Neuron (in vitro differentiated cells): ENCODE measurements at regions not wholly inside any gene's neighbourhood (a gene's known extent, or its start where the extent isn't known, plus 50 kb on each side); places are given as distances from the start of the nearest gene placed in this dataset.

Experiments used
- H2AFZ ChIP-seq: one replicate; pipeline ENCODE4 v1.6.1; 2013; ENCODE audit warnings: low read depth, mild to moderate bottlenecking, inconsistent platforms, low read length, moderate library complexity
- H3K27me3 ChIP-seq: one replicate; pipeline ENCODE4 v1.6.1; 2013; ENCODE audit warnings: low read length; ENCODE audit not compliant: insufficient read depth
- H3K36me3 ChIP-seq: one replicate; pipeline ENCODE4 v1.6.1; 2013; ENCODE audit warnings: low read length; ENCODE audit not compliant: insufficient read depth
- H3K4me1 ChIP-seq: one replicate; pipeline ENCODE4 v1.6.1; 2013; ENCODE audit warnings: low read length; ENCODE audit not compliant: insufficient read depth
- H3K4me3 ChIP-seq: 2 replicates; pipeline ENCODE4 v1.5.1; 2013; ENCODE audit warnings: mild to moderate bottlenecking, low read length, moderate library complexity
- H3K9me3 ChIP-seq: one replicate; pipeline ENCODE4 v1.6.1; 2013; ENCODE audit warnings: low read length

DNA sequence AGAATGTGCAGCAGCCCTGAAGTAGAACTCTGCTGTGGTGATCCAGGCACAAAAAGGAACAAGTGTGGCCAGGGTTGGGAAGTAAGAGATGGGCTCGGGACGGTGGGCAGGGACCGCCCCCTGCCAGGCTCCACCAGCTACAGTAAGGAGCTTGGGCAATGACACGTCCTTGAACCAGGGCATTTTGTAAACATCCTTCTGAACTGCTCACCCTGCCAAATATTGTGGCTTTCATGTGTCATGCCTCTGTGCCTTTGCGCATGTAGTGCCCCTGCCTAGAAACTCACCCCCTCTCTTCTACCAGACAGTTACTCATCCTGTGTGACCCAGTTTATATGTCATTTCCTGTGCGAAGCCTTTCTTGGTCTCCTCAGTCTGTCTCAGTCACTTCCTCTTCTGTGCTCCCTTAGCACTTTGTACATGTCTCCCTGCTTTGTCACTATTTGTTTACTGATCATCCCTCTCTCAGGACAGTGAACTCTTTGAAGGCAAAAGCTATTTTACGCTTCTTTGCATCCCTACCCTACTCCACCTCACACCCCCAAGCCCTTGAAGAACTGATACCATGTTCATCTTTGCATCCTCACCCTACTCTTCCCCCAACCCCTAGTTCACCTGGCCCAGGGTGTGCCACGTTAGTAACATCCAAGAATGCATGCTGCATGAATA, 108.9 kb upstream of the PLEKHG7 start:
- no peaks in the 10 kb centered on the region for H3K27me3 ChIP-seq
- no peak overlapping the region for H3K4me3 ChIP-seq
- no peaks in the 10 kb centered on the region for H3K36me3 ChIP-seq
- H3K4me1 ChIP-seq, result peaks cover 6% of the 10 kb centered on the region
- peaks cover 2% of the 10 kb centered on the region for H3K9me3 ChIP-seq
- no peak overlapping the region for H2AFZ ChIP-seq

DNA sequence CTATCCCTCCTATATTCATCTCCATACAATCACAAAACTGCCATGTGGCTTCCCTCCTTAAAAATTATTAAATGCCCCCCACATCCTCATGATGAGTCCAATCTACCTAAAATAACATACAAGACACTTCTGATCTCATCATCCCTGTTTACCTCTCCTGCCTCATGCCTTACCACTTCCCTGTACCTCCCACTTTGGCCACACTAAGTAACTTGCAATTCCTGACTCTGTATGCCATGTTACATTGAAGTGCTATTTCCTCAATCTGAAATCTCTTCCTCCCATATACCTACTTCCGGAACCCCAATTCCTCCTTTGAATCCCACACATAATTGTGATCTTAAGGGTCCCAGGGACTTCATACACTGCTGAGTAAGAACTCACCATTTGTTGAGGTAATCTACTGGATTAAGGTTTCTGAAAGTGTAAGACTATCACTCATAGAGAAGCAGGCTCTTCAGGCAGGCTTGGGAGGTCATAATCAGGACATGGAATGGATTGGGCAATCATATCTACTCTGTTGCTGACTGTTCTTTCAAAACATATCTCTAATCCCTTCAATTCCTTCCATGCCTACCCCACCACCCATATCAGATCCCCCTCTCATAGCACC, 117.6 kb upstream of the PLEKHG7 start:
- no peaks in the 10 kb centered on the region for H3K27me3 ChIP-seq
- peaks cover 34% of the 10 kb centered on the region for H3K4me1 ChIP-seq
- H3K36me3 ChIP-seq, result no peaks in the 10 kb centered on the region
- H3K9me3 ChIP-seq, result no peaks in the 10 kb centered on the region
- H3K4me3 ChIP-seq, result no peak overlapping the region
- H2AFZ ChIP-seq, result no peak overlapping the region

DNA sequence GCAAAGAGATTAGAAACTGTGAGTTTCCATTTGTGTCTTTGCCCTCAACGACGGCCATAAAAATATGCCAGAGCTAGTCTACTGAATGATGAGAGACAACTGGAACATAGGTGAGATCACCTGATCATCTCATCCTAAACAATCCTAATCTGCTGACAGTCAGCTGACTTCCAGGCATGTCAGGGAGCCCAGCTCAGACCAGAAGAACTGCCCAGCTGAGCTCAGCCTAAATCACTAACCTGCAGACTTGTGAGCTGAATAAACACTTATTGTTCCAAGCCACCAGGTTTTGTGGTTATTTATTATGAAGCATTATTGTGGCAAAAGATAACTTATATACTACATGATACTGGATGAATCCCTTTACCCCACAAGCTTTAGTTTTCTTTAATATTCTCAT, 118.9 kb upstream of the PLEKHG7 start:
- Histone ChIP-seq H3K4me1 (peaks cover 33% of the 10 kb centered on the region), H3K27me3 (no peaks in the 10 kb centered on the region), H3K36me3 (no peaks in the 10 kb centered on the region), H2AFZ (no peak overlapping the region), H3K9me3 (no peaks in the 10 kb centered on the region), H3K4me3 (no peak overlapping the region)

GRCh38 chr12:92582893-92583292, 119.9 kb upstream of the PLEKHG7 start:
- no peak overlapping the region for H3K4me3 ChIP-seq
- no peaks in the 10 kb centered on the region for H3K9me3 ChIP-seq
- H3K36me3 ChIP-seq, result no peaks in the 10 kb centered on the region
- no peaks in the 10 kb centered on the region for H3K27me3 ChIP-seq
- no peak overlapping the region for H2AFZ ChIP-seq
- H3K4me1 ChIP-seq, result peaks cover 31% of the 10 kb centered on the region

- no peaks in the 10 kb centered on the region for H3K27me3 ChIP-seq
- no peaks in the 10 kb centered on the region for H3K36me3 ChIP-seq
- H3K4me3 ChIP-seq, result no peak overlapping the region
- no peak overlapping the region for H2AFZ ChIP-seq
- no peaks in the 10 kb centered on the region for H3K9me3 ChIP-seq
- H3K4me1 ChIP-seq, result peaks cover 31% of the 10 kb centered on the region
Observed at GRCh38 chr12:92582475-92582874, 120.3 kb upstream of the PLEKHG7 start.

DNA sequence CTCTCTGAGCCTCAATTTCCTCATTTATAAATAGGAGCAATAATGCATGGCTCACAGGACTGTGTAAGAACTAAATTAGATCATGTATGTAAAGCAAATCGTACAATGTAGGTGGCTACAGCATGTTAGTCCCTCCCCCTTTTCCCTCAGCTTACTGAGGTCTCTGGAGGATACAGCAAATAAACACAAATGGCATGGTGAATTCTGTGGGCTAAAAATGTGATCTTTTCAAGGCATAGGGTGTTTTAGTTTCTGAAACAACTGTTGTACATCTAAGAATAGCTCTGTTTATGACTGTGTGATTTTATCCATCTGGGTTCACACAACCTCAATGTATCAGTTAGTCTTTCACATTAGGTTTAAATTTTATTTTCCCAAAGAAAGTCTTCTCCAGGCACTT, 121.2 kb upstream of the PLEKHG7 start:
- H3K9me3 ChIP-seq, result no peaks in the 10 kb centered on the region
- no peaks in the 10 kb centered on the region for H3K36me3 ChIP-seq
- H3K4me1 ChIP-seq, result peaks cover 31% of the 10 kb centered on the region
- H3K4me3 ChIP-seq, result no peak overlapping the region
- H3K27me3 ChIP-seq, result no peaks in the 10 kb centered on the region
- H2AFZ ChIP-seq, result no peak overlapping the region

DNA sequence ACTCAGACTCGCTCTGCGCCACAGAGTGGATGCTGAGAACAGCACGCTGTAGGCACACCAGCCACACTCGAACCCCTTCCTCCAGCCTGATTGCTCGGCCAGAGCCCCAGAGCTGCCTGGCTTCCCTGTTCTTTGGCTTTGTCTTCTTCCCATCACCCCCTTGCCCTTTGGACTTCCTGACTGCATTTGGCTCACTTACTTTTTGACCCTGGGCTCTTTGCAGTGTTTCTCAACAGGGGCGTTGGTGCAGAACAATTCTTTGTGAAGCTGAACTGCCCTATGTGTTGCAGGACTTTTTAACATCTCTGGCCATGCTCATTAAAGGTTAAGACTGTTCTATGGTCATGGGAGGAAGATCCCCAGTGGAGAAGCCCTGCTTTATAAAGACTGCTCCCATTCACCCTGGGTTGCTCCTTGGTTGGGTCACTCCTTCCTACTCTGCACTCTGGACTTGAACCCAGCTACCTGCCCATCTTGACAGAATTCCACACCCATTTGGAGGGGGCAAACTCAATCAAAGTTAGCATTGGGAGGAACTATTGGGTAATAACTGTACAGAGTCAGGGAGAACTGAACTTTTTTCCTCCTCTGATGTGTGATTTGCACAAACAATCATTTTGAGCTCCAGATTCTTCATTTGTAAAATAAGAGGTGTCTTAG, 127.7 kb upstream of the PLEKHG7 start:
- H3K4me1 ChIP-seq, result peaks cover 20% of the 10 kb centered on the region
- H3K27me3 ChIP-seq, result no peaks in the 10 kb centered on the region
- no peak overlapping the region for H2AFZ ChIP-seq
- H3K4me3 ChIP-seq, result no peak overlapping the region
- no peaks in the 10 kb centered on the region for H3K9me3 ChIP-seq
- H3K36me3 ChIP-seq, result no peaks in the 10 kb centered on the region

- Histone ChIP-seq H3K36me3 (no peaks in the 10 kb centered on the region), H3K27me3 (no peaks in the 10 kb centered on the region)
Observed at GRCh38 chr12:92574051-92574783, 128.6 kb upstream of the PLEKHG7 start.

DNA sequence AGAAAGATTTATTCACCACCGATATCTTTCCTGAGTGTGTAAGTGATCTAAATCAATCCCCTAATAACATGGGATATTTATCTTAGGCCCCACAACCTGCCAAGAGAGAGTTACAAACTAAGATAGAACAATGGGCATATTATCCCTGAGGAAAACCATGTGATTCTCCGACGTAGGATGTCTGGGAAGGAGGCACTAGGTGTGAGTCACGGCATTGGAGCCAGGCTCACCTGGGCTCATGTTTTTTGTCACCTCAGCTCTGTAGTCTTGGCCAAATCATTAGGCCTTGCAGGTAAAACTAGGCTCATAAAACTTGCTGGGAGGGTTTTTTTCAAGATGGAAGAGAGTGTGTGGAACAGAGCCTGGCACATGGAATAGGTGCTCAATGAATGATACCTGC, 129.7 kb upstream of the PLEKHG7 start:
- Histone ChIP-seq H3K27me3 (no peaks in the 10 kb centered on the region), H3K4me1 (peaks cover 26% of the 10 kb centered on the region), H3K36me3 (no peaks in the 10 kb centered on the region), H3K4me3 (no peak overlapping the region), H2AFZ (no peak overlapping the region), H3K9me3 (no peaks in the 10 kb centered on the region)

More at GRCh38 chr12:92574051-92574783, 128.6 kb upstream of the PLEKHG7 start:
- Histone ChIP-seq H3K4me3 (no peak overlapping the region), H2AFZ (no peak overlapping the region), H3K4me1 (peaks cover 26% of the 10 kb centered on the region), H3K9me3 (no peaks in the 10 kb centered on the region)

DNA sequence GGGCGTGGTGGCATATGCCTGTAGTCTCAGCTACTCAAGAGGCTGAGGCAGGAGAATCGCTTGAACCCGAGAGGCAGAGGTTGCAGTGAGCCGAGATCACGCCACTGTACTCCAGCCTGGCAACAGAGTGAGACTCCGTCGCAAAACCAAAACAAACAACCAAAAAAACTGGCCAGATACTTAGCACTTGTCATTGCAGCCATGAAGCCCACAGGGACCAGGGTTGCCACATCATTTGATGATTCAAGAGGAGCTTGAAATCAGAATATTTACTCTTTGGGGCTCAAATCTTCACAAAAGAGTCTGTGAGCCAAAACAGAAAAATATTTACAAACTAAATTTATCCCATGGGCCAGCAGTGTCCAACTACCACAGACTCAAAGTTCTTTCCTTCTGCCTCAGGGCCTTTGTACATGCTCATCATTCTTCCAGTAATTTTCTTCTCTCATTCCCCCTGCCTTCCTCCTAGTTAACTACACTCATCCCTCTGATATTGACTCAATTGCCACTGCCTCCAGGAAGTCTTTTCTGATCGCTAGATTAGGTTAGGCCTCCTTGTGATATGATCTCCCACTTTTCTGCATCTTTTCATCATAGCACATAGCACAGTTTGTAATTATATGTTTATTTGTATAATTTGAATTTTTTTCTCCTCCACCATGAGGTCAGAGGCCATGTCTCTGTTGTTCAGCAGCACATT, 130.8 kb upstream of the PLEKHG7 start:
- no peak overlapping the region for H2AFZ ChIP-seq
- H3K4me1 ChIP-seq, result peaks cover 26% of the 10 kb centered on the region
- H3K36me3 ChIP-seq, result no peaks in the 10 kb centered on the region
- no peak overlapping the region for H3K4me3 ChIP-seq
- H3K9me3 ChIP-seq, result no peaks in the 10 kb centered on the region
- no peaks in the 10 kb centered on the region for H3K27me3 ChIP-seq

- no peaks in the 10 kb centered on the region for H3K36me3 ChIP-seq
- H3K27me3 ChIP-seq, result no peaks in the 10 kb centered on the region
- H2AFZ ChIP-seq, result no peak overlapping the region
- H3K9me3 ChIP-seq, result no peaks in the 10 kb centered on the region
- H3K4me3 ChIP-seq, result no peak overlapping the region
- peaks cover 26% of the 10 kb centered on the region for H3K4me1 ChIP-seq
Observed at GRCh38 chr12:92571169-92571568, 131.6 kb upstream of the PLEKHG7 start.

GRCh38 chr12:92570056-92570753, 132.6 kb upstream of the PLEKHG7 start:
- Histone ChIP-seq H2AFZ (no peak overlapping the region), H3K4me3 (peak overlapping the region; percentile 24), H3K4me1 (peaks cover 22% of the 10 kb centered on the region), H3K27me3 (no peaks in the 10 kb centered on the region), H3K9me3 (no peaks in the 10 kb centered on the region), H3K36me3 (no peaks in the 10 kb centered on the region)
